Activated T-cell treated with anti-CD3 and anti-CD28 coated beads, Interleukin-2, amount 50 U/mL, for 24 hours (primary cell): ENCODE measurements at regions not wholly inside any gene's neighbourhood (a gene's known extent, or its start where the extent isn't known, plus 50 kb on each side); places are given as distances from the start of the nearest gene placed in this dataset.
"Not testable (repeated sequence)": the region's sequence is repeated elsewhere in the genome, so short reads cannot be mapped to it uniquely, and the experiment has no call there.

Source experiments
- DNase-seq: peaks from one replicate; pipeline ENCODE4 v3.0.0-alpha.2; 2020
- H3K27ac Mint-ChIP-seq: 2 replicates; pipeline ENCODE4 v1.8.0; 2020; ENCODE audit warnings: mild to moderate bottlenecking, mixed read lengths
- H3K27me3 Mint-ChIP-seq: 2 replicates; pipeline ENCODE4 v1.8.0; 2020; ENCODE audit warnings: mixed read lengths
- H3K36me3 Mint-ChIP-seq: 2 replicates; pipeline ENCODE4 v1.8.0; 2020; ENCODE audit warnings: low read depth, mixed read lengths
- H3K4me1 Mint-ChIP-seq: 2 replicates; pipeline ENCODE4 v1.8.0; 2020; ENCODE audit warnings: low read depth, mixed read lengths
- H3K4me3 Mint-ChIP-seq: 2 replicates; pipeline ENCODE4 v1.8.0; 2020; ENCODE audit warnings: mild to moderate bottlenecking, moderate library complexity, mixed read lengths
- H3K9me3 Mint-ChIP-seq: 2 replicates; pipeline ENCODE4 v1.8.0; 2020; ENCODE audit warnings: mixed read lengths

DNA sequence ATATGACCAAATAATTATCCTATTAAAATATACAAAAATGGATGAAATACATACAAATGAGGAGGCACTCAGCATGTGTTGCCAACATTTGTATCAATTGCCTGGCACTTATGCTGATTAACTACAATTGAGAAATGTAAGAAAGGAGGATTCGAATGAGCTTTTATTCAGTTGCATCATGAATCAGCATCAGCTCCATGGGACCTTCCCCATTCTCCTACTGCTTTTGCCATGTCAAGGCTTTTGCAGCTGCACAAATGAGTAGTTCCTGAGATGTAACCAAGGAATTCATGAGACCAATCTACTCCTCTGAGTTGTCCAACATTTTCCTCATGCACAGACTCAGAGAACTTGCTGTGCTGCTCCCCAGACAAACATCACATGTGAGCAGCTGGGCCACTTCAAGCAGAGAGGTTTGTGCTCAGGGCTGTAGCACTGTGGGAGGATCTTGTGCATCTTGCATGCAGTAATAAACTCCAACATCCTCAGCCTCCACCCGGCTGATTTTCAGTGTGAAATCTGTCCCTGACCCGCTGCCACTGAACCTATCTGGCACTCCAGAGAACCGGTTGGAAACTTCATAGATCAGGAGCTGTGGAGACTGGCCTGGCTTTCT is 504.3 kb downstream of the RPIA start:
- not testable (repeated sequence) for H3K36me3 Mint-ChIP-seq, H3K27ac Mint-ChIP-seq, H3K4me1 Mint-ChIP-seq, H3K27me3 Mint-ChIP-seq, H3K9me3 Mint-ChIP-seq, DNase-seq, H3K4me3 Mint-ChIP-seq

DNA sequence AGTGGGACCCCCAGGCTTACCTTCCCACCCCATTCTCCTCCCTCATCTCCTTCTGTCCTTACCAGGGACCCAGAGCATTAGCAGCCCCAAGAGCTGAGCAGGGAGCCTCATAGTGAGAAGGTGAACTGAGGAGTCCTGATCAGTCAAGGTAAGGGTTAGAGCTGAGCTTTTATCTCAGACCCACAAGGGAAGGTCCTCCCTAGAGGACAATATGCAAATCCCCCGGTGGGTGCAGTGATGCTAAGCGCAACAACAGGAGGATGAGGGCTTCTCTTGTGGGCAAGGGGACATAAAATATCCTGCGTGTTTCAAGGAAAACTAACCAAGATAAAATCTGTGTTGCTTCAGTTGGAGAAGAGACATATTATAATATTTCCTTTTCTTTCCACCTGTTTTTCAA is 505.2 kb downstream of the RPIA start:
- not testable (repeated sequence) for H3K36me3 Mint-ChIP-seq, H3K4me3 Mint-ChIP-seq, H3K9me3 Mint-ChIP-seq, DNase-seq, H3K4me1 Mint-ChIP-seq, H3K27me3 Mint-ChIP-seq, H3K27ac Mint-ChIP-seq

DNA sequence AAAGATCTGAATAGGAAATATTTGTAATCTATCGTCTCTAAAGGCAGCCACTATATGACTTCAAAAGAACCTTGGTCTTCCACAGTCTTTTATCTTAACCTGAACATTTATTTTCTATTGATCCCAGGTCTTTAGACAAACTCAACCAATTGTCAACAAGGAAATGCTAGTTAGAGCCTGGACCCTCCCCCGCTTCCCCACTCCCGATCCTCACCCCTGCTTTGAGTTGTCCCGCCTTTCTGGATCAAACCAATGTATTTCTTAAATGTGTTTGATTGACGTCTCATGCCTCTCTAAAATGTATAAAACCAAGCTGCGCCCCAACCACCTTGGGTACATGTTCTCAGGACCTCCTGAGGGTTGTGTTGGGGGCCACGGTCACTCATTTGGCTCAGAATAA is 506.6 kb downstream of the RPIA start:
- H3K36me3 Mint-ChIP-seq, H3K27ac Mint-ChIP-seq, H3K9me3 Mint-ChIP-seq, H3K4me3 Mint-ChIP-seq, H3K27me3 Mint-ChIP-seq, H3K4me1 Mint-ChIP-seq, DNase-seq: not testable (repeated sequence)

- not testable (repeated sequence) for H3K4me3 Mint-ChIP-seq, DNase-seq, H3K27me3 Mint-ChIP-seq, H3K36me3 Mint-ChIP-seq, H3K9me3 Mint-ChIP-seq, H3K27ac Mint-ChIP-seq, H3K4me1 Mint-ChIP-seq
Observed at GRCh38 chr2:89199453-89200246, 508.2 kb downstream of the RPIA start.

GRCh38 chr2:89200247-89200527 is 508.7 kb downstream of the RPIA start:
- not testable (repeated sequence) for H3K27me3 Mint-ChIP-seq, DNase-seq, H3K36me3 Mint-ChIP-seq, H3K27ac Mint-ChIP-seq, H3K4me3 Mint-ChIP-seq, H3K9me3 Mint-ChIP-seq, H3K4me1 Mint-ChIP-seq

- not testable (repeated sequence) for H3K4me3 Mint-ChIP-seq, H3K36me3 Mint-ChIP-seq, H3K27ac Mint-ChIP-seq, H3K4me1 Mint-ChIP-seq, H3K9me3 Mint-ChIP-seq, H3K27me3 Mint-ChIP-seq, DNase-seq
Observed at GRCh38 chr2:89202518-89202917, 511.0 kb downstream of the RPIA start.

DNA sequence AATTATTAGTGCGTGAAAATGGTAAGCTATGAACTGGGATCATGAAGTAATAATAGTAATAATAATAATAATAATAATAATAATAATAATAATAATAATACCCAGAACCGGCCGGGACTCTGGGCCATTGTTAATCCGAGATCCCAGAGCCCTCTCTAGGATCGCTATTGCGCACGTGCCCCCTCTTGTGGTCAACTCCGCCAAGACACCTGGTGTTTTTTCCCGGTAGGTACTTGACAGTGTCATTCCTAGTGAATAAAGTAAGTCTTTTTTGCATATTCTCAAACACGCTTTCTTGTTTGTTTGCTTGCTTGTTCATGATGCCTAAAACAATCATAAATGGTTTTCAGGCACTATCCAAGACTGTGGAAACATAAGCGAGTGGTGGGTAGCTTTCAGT is 513.7 kb downstream of the RPIA start:
- H3K4me3 Mint-ChIP-seq, H3K27ac Mint-ChIP-seq, H3K4me1 Mint-ChIP-seq, H3K27me3 Mint-ChIP-seq, H3K36me3 Mint-ChIP-seq, H3K9me3 Mint-ChIP-seq: not testable (repeated sequence)
- peak; percentile 44 for DNase-seq

- H3K27me3 Mint-ChIP-seq, DNase-seq, H3K4me3 Mint-ChIP-seq, H3K9me3 Mint-ChIP-seq, H3K4me1 Mint-ChIP-seq, H3K27ac Mint-ChIP-seq, H3K36me3 Mint-ChIP-seq: not testable (repeated sequence)
Observed at GRCh38 chr2:89208144-89208932, 516.9 kb downstream of the RPIA start.

DNA sequence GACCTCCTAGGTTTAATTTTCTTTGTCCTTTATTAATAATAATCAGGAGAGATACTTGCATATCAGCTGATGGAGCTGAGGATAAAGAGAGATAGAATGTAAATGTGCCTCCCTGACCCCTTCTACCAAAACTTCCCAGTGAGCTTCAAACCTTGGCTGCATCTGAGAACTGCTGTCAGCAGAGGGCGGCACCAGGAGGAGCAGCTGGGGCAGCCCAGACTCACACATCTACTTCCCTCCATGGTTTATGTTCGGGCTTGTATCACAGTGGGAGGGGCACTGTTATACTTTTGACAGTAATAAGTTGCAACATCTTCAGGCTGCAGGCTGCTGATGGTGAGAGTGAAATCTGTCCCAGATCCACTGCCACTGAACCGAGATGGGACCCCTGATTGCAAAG is 521.7 kb downstream of the RPIA start:
- H3K27ac Mint-ChIP-seq, H3K9me3 Mint-ChIP-seq, DNase-seq, H3K36me3 Mint-ChIP-seq, H3K4me3 Mint-ChIP-seq, H3K27me3 Mint-ChIP-seq, H3K4me1 Mint-ChIP-seq: not testable (repeated sequence)

- H3K4me1 Mint-ChIP-seq, H3K9me3 Mint-ChIP-seq, H3K4me3 Mint-ChIP-seq: not testable (repeated sequence)
Observed at GRCh38 chr2:89213811-89214210, 522.3 kb downstream of the RPIA start.

GRCh38 chr2:89221474-89221873 is 530.0 kb downstream of the RPIA start:
- not testable (repeated sequence) for H3K36me3 Mint-ChIP-seq

More at GRCh38 chr2:89213811-89214210, 522.3 kb downstream of the RPIA start:
- H3K36me3 Mint-ChIP-seq, DNase-seq, H3K27ac Mint-ChIP-seq, H3K27me3 Mint-ChIP-seq: not testable (repeated sequence)

GRCh38 chr2:89222063-89222732 is 530.7 kb downstream of the RPIA start:
- not testable (repeated sequence) for DNase-seq, H3K4me3 Mint-ChIP-seq, H3K36me3 Mint-ChIP-seq, H3K4me1 Mint-ChIP-seq, H3K9me3 Mint-ChIP-seq, H3K27me3 Mint-ChIP-seq, H3K27ac Mint-ChIP-seq

More at GRCh38 chr2:89221474-89221873, 530.0 kb downstream of the RPIA start:
- H3K9me3 Mint-ChIP-seq, H3K4me1 Mint-ChIP-seq, DNase-seq, H3K27me3 Mint-ChIP-seq, H3K4me3 Mint-ChIP-seq, H3K27ac Mint-ChIP-seq: not testable (repeated sequence)

DNA sequence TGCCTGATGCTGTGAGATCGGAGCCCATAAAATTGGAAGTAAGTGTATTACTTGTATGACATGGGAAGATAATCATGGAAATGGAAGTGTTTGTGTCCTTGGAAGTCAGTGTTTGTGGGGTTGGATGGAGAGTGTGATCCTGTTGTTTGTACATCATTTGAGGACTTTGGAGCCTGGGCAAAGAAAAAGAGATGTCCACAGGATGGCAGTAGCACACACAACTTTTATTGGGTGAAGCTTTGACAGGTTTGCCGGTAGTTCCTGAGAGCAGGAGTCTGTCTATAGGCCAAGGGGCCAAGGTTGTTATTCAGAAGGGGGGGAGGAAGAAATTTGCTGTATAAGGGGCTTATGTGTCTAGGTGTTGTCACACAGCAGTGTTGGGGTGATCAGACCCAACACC is 533.3 kb downstream of the RPIA start:
- not testable (repeated sequence) for H3K36me3 Mint-ChIP-seq, H3K4me1 Mint-ChIP-seq, H3K27me3 Mint-ChIP-seq, DNase-seq, H3K4me3 Mint-ChIP-seq, H3K9me3 Mint-ChIP-seq, H3K27ac Mint-ChIP-seq

- H3K4me3 Mint-ChIP-seq, H3K27me3 Mint-ChIP-seq, H3K9me3 Mint-ChIP-seq, H3K36me3 Mint-ChIP-seq, DNase-seq, H3K27ac Mint-ChIP-seq, H3K4me1 Mint-ChIP-seq: not testable (repeated sequence)
Observed at GRCh38 chr2:89229979-89230378, 538.5 kb downstream of the RPIA start.

DNA sequence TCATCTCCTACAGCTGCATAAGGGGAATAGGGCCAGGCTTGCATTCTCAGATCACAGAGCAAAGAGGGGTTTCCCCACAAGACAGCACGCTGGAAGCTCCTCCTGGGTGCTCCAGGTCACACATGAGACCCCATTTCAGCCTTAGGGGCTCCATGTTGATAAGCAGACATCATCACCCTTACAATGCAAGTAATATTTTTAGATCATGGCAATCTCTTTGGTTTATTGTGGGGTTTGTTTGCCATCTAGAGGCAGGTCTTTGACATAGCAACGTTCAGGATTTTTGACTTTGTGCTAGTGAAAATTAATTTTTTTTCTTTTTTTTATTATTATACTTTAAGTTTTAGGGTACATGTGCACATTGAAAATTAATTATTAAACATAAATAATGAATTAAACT is 539.8 kb downstream of the RPIA start:
- H3K27me3 Mint-ChIP-seq, H3K4me1 Mint-ChIP-seq, H3K36me3 Mint-ChIP-seq, H3K27ac Mint-ChIP-seq, H3K4me3 Mint-ChIP-seq, DNase-seq, H3K9me3 Mint-ChIP-seq: not testable (repeated sequence)
